ENCODE measurements at regions not wholly inside any gene's neighbourhood (a gene's known extent, or its start where the extent isn't known, plus 50 kb on each side); places are given as distances from the start of the nearest gene placed in this dataset.

DNA sequence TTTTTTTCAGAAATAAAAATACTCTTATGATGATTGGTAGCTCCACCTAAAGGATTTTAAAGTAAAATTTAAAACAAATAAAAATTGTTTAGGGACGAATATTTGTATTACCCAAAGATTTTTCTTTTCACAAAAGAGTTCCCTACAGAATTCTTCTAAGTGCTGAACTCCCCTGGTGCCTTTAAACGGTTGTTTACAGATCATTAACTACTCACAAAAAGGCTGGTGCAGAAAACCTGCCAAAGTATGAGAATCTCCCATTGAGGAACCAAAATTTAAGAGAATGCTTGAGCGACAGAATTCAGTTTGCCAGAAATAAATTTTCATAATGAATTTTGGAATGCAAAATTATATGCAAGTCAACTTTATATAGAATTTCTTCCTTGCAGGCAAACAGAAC lies 497.8 kb upstream of the NR2F2 start:
- TF ChIP-seq, protein P1, sequence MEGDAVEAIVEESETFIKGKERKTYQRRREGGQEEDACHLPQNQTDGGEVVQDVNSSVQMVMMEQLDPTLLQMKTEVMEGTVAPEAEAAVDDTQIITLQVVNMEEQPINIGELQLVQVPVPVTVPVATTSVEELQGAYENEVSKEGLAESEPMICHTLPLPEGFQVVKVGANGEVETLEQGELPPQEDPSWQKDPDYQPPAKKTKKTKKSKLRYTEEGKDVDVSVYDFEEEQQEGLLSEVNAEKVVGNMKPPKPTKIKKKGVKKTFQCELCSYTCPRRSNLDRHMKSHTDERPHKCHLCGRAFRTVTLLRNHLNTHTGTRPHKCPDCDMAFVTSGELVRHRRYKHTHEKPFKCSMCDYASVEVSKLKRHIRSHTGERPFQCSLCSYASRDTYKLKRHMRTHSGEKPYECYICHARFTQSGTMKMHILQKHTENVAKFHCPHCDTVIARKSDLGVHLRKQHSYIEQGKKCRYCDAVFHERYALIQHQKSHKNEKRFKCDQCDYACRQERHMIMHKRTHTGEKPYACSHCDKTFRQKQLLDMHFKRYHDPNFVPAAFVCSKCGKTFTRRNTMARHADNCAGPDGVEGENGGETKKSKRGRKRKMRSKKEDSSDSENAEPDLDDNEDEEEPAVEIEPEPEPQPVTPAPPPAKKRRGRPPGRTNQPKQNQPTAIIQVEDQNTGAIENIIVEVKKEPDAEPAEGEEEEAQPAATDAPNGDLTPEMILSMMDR (IDR thresholded peaks at IDR 0.05; ENCODE audit: control extremely low read depth in 1 of 3, insufficient read depth in 1 of 3, low read depth in 1 of 3, low read length in 3 of 3): no peak
- TF ChIP-seq POLR2AphosphoS5 (IDR thresholded peaks at IDR 0.05; ENCODE audit: low read depth, low read length) (no peak), MAFK (IDR thresholded peaks at IDR 0.05; ENCODE audit: low read depth, low read length) (no peak), POLR2A (IDR thresholded peaks at IDR 0.05; ENCODE audit: control extremely low read depth in 1 of 2, low read depth in 2 of 2, low read length in 2 of 2) (no peak), CHD1 (IDR thresholded peaks at IDR 0.05; ENCODE audit: low read depth, low read length) (no peak)

Measured in H1 (cell line).